KMS-11 (cell line): ENCODE measurements at regions not wholly inside any gene's neighbourhood (a gene's known extent, or its start where the extent isn't known, plus 50 kb on each side); places are given as distances from the start of the nearest gene placed in this dataset.

ENCODE experiments used
- H2AFZ ChIP-seq: fragments of 200-600 bp; sonication (generic); 2 replicates; pipeline ENCODE4 v1.6.1; 2016; ENCODE audit warnings: antibody characterized with exemption, mixed run types, low read depth
- H3K27ac ChIP-seq: fragments of 200-600 bp; sonication (generic); 2 replicates; pipeline ENCODE4 v1.6.1; 2016; ENCODE audit warnings: mild to moderate bottlenecking, mixed run types
- H3K27me3 ChIP-seq: fragments of 200-600 bp; sonication (generic); 2 replicates; pipeline ENCODE4 v1.6.1; 2017; ENCODE audit warnings: mild to moderate bottlenecking, low read depth, mixed run types, moderate library complexity; ENCODE audit not compliant: insufficient read depth
- H3K36me3 ChIP-seq: fragments of 200-600 bp; sonication (generic); 2 replicates; pipeline ENCODE4 v1.6.1; 2017; ENCODE audit warnings: mild to moderate bottlenecking, mixed run types; ENCODE audit not compliant: insufficient read depth
- H3K4me1 ChIP-seq: fragments of 200-600 bp; sonication (generic); 2 replicates; pipeline ENCODE4 v1.6.1; 2016; ENCODE audit warnings: mild to moderate bottlenecking, low read depth, mixed run types; ENCODE audit not compliant: poor library complexity, severe bottlenecking
- H3K4me2 ChIP-seq: fragments of 200-600 bp; sonication (generic); 2 replicates; pipeline ENCODE4 v1.7.0; 2016; ENCODE audit warnings: mild to moderate bottlenecking, mixed run types
- H3K4me3 ChIP-seq: fragments of 200-600 bp; sonication (generic); IDR thresholded peaks from 2 replicates; pipeline ENCODE4 v1.6.1; 2017; ENCODE audit warnings: low read depth, low read length, mixed read lengths; ENCODE audit not compliant: insufficient read depth
- H3K79me2 ChIP-seq: fragments of 200-600 bp; sonication (generic); 2 replicates; pipeline ENCODE4 v1.6.1; 2016; ENCODE audit warnings: low read depth, mixed run types; ENCODE audit not compliant: insufficient read depth
- H3K9ac ChIP-seq: fragments of 200-600 bp; sonication (generic); 2 replicates; pipeline ENCODE4 v1.6.1; 2016; ENCODE audit warnings: mild to moderate bottlenecking, mixed run types
- H4K20me1 ChIP-seq: fragments of 200-600 bp; sonication (generic); 2 replicates; pipeline ENCODE4 v1.6.1; 2016; ENCODE audit warnings: mild to moderate bottlenecking, mixed run types; ENCODE audit not compliant: insufficient read depth
- TF ChIP-seq, protein P1 (sequence below): fragments of 200-600 bp; sonication (generic); conservative IDR thresholded peaks from 2 replicates; pipeline ENCODE4 v1.6.1; 2017; ENCODE audit warnings: low read depth, mild to moderate bottlenecking, antibody characterized with exemption, low read length, moderate library complexity, mixed read lengths

DNA sequence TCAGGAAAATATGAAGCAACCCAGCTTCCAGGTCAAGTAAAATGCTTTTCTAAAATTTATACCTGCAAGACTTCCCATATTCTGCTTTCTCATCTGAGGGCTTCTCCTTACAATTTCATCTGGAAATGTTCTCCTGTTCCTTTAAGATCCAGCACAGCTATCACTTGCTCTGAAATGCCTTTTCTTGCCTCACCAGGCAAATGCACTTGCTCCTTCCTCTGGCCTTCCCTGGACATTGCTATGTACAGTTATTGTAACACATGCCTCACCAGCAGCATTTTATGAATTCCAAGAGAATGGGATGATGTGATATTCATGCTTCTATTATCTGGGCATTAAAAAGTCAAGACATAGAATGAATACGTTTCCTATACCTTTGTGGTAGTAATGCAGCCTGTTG is 842.1 kb upstream of the INTU start:
- Histone ChIP-seq H3K4me2 (no peak overlapping the region), H3K4me1 (no peaks in the 10 kb centered on the region), H3K27me3 (no peaks in the 10 kb centered on the region), H3K27ac (no peak overlapping the region), H3K9ac (no peak overlapping the region), H4K20me1 (no peaks in the 10 kb centered on the region), H3K4me3 (no peak overlapping the region), H3K36me3 (no peaks in the 10 kb centered on the region), H3K79me2 (no peaks in the 10 kb centered on the region), H2AFZ (no peak overlapping the region)
- TF ChIP-seq, protein P1, sequence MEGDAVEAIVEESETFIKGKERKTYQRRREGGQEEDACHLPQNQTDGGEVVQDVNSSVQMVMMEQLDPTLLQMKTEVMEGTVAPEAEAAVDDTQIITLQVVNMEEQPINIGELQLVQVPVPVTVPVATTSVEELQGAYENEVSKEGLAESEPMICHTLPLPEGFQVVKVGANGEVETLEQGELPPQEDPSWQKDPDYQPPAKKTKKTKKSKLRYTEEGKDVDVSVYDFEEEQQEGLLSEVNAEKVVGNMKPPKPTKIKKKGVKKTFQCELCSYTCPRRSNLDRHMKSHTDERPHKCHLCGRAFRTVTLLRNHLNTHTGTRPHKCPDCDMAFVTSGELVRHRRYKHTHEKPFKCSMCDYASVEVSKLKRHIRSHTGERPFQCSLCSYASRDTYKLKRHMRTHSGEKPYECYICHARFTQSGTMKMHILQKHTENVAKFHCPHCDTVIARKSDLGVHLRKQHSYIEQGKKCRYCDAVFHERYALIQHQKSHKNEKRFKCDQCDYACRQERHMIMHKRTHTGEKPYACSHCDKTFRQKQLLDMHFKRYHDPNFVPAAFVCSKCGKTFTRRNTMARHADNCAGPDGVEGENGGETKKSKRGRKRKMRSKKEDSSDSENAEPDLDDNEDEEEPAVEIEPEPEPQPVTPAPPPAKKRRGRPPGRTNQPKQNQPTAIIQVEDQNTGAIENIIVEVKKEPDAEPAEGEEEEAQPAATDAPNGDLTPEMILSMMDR: no peak

- H3K36me3 ChIP-seq: no peaks in the 10 kb centered on the region
- no peaks in the 10 kb centered on the region for H3K27me3 ChIP-seq
- no peak overlapping the region for H3K27ac ChIP-seq
- no peak overlapping the region for H2AFZ ChIP-seq
- no peak overlapping the region for H3K4me3 ChIP-seq
- no peak overlapping the region for H3K9ac ChIP-seq
- no peaks in the 10 kb centered on the region for H3K79me2 ChIP-seq
- TF ChIP-seq, protein P1: no peak
- no peaks in the 10 kb centered on the region for H4K20me1 ChIP-seq
- no peaks in the 10 kb centered on the region for H3K4me1 ChIP-seq
- no peak overlapping the region for H3K4me2 ChIP-seq
Measured at GRCh38 chr4:126794363-126794762, 838.4 kb upstream of the INTU start.

DNA sequence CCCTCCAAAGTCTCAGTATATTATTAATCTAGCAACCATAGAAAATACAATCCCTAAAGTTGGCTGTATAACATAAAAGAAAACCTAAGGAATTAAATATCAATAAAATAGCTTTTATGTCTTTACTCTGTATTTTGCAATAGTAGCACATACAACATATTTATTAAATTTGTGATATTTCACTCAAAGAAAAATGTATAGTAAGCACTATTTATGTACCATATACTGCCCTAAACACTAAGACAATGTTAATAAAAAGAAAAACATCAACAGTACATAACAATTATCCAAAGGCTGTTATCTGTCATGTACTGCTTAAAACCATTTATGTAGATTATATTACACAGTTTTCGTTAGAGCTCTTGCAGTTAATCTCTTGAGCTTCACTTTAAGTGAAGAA is 834.5 kb upstream of the INTU start:
- Histone ChIP-seq H3K4me2 (no peak overlapping the region), H3K27me3 (no peaks in the 10 kb centered on the region), H4K20me1 (no peaks in the 10 kb centered on the region), H3K79me2 (no peaks in the 10 kb centered on the region), H3K36me3 (no peaks in the 10 kb centered on the region), H2AFZ (no peak overlapping the region), H3K27ac (no peak overlapping the region), H3K9ac (no peak overlapping the region), H3K4me1 (peaks cover 16% of the 10 kb centered on the region), H3K4me3 (no peak overlapping the region)
- TF ChIP-seq, protein P1: no peak

DNA sequence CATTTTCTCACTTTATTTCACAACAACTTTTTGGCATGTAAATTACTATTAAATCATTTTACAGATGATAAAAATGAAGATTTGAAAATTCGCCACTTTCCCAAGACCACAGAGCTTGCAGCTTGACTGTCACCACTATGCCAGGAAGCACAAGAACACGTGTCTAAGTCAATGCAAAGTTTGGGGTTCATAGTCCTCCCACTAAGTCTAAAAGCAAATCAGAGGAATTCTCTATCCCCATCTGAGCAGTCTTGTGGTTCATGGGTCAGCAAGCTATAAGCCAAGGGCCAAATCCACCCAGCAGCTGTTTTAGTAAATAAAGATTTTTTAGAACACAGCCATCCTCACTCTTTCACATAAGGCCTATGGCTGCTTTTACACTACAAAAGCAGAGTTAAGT is 833.3 kb upstream of the INTU start:
- H3K9ac ChIP-seq: no peak overlapping the region
- H3K4me2 ChIP-seq: no peak overlapping the region
- no peaks in the 10 kb centered on the region for H3K36me3 ChIP-seq
- H2AFZ ChIP-seq: no peak overlapping the region
- no peak overlapping the region for H3K27ac ChIP-seq
- H3K4me3 ChIP-seq: no peak overlapping the region
- no peaks in the 10 kb centered on the region for H3K27me3 ChIP-seq
- TF ChIP-seq, protein P1: no peak
- no peaks in the 10 kb centered on the region for H3K79me2 ChIP-seq
- H4K20me1 ChIP-seq: no peaks in the 10 kb centered on the region
- peaks cover 16% of the 10 kb centered on the region for H3K4me1 ChIP-seq
